GM12878 (cell line): ENCODE measurements at regions not wholly inside any gene's neighbourhood (a gene's known extent, or its start where the extent isn't known, plus 50 kb on each side); places are given as distances from the start of the nearest gene placed in this dataset.

Source experiments
- ATAC-seq: fragments of 200-7000 bp; cut with Tn5 transposase; 3 replicates; pipeline ENCODE4 v1.9.1; 2020; ENCODE audit warnings: mild to moderate bottlenecking, moderate library complexity
- BruUV-seq: library from RNA; stranded (reverse); fragments of 400-500 nt; replicated peaks from 2 replicates; lab custom pipeline; 2021; lab: Mats Ljungman, UMichigan
- CTCF ChIA-PET: fragments of 300-600 bp; sonication (Branson Sonifier 250); formaldehyde crosslinking; extraction: SDS; loops from one replicate; lab custom pipeline; 2021; ENCODE audit warnings: inconsistent platforms; lab: Yijun Ruan, JAX
- POLR2A ChIA-PET: fragments of 350-600 bp; formaldehyde crosslinking; extraction: SDS; loops from one replicate; lab custom pipeline; 2021; ENCODE audit warnings: inconsistent platforms; lab: Charles Lee
- RAD21 ChIA-PET: fragments of 300-600 bp; sonication (Branson Sonifier 250); formaldehyde crosslinking; loops from one replicate; lab custom pipeline; 2023; ENCODE audit warnings: antibody characterized with exemption; ENCODE audit not compliant: unreplicated experiment; lab: Charles Lee
- SMC1A ChIA-PET: fragments of 300-600 bp; sonication (Branson Sonifier 250); formaldehyde crosslinking; loops from one replicate; lab custom pipeline; 2023; ENCODE audit not compliant: unreplicated experiment, uncharacterized antibody; lab: Charles Lee
- DNase-seq: peaks from one replicate; pipeline ENCODE4 v3.0.0-alpha.2; 2011; ENCODE audit warnings: low read depth, low spot score
- FAIRE-seq: peaks from 3 replicates; lab custom pipeline; 2011; peaks lifted over from hg19 to GRCh38; lab: Jason Lieb, UNC
- H2AFZ ChIP-seq: 2 replicates; pipeline ENCODE4 v1.6.0; 2011; ENCODE audit warnings: low read depth, low read length, control low read depth; ENCODE audit not compliant: control insufficient read depth
- H3K27ac ChIP-seq: 2 replicates; pipeline ENCODE4 v1.5.1; 2011; ENCODE audit warnings: control low read depth; ENCODE audit not compliant: control insufficient read depth, insufficient read depth
- H3K27me3 ChIP-seq, 2 experiments: replicated peaks in 1 of 2; 2 replicates each; pipeline versions ENCODE4 v1.6.0 to v1.6.1; 2011; ENCODE audit warnings: low read length in 1 of 2; ENCODE audit not compliant: control insufficient read depth in 2 of 2, insufficient read depth in 2 of 2
- H3K36me3 ChIP-seq, 2 experiments: 2 replicates each; pipeline ENCODE4 v1.5.1; 2011; ENCODE audit warnings: low read length in 1 of 2; ENCODE audit not compliant: control insufficient read depth in 2 of 2, insufficient read depth in 2 of 2
- H3K4me1 ChIP-seq: 2 replicates; pipeline ENCODE4 v1.6.1; 2011; ENCODE audit warnings: mild to moderate bottlenecking, low read length, moderate library complexity, mixed read lengths; ENCODE audit not compliant: control insufficient read depth, insufficient read depth
- H3K4me2 ChIP-seq: 2 replicates; pipeline ENCODE4 v1.6.0; 2011; ENCODE audit warnings: control low read depth; ENCODE audit not compliant: control insufficient read depth, insufficient read depth
- H3K4me3 ChIP-seq: fragments of 200-600 bp; sonication (generic); 2 replicates; pipeline ENCODE4 v1.5.1; 2016
- H3K79me2 ChIP-seq: 2 replicates; pipeline ENCODE4 v1.6.0; 2011; ENCODE audit warnings: low read length; ENCODE audit not compliant: control insufficient read depth, insufficient read depth
- H3K9ac ChIP-seq: 2 replicates; pipeline ENCODE4 v1.8.0; 2011; ENCODE audit warnings: low read length, control low read depth, mixed read lengths; ENCODE audit not compliant: control insufficient read depth, insufficient read depth
- H3K9me3 ChIP-seq: replicated peaks from 3 replicates; pipeline ENCODE4 v1.5.1; 2011; ENCODE audit warnings: mild to moderate bottlenecking, low read length; ENCODE audit not compliant: control insufficient read depth, insufficient read depth
- H4K20me1 ChIP-seq: 2 replicates; pipeline ENCODE4 v1.6.0; 2011; ENCODE audit not compliant: control insufficient read depth, insufficient read depth
- BCL11A ChIP-seq: IDR thresholded peaks from 2 replicates; pipeline ENCODE4 v1.6.1; 2011; ENCODE audit warnings: low read depth, low read length
- CHD2 ChIP-seq: IDR thresholded peaks from 2 replicates; pipeline ENCODE4 v1.6.1; 2011; ENCODE audit warnings: low read depth, low read length, improper control_type of control experiment, borderline replicate concordance
- CREB1 ChIP-seq: IDR thresholded peaks from 2 replicates; pipeline ENCODE4 v1.6.1; 2012; ENCODE audit warnings: low read depth, mild to moderate bottlenecking, inconsistent platforms
- NBN ChIP-seq: fragments of 450-650 bp; IDR thresholded peaks from 2 replicates; pipeline ENCODE4 v1.6.1; 2016
- RELA ChIP-seq: fragments of 450-650 bp; IDR thresholded peaks from 2 replicates; pipeline ENCODE4 v1.8.0; 2014; ENCODE audit warnings: borderline replicate concordance; ENCODE audit not compliant: partially characterized antibody
- SIN3A ChIP-seq: IDR thresholded peaks from 2 replicates; pipeline ENCODE4 v1.6.1; 2012; ENCODE audit warnings: low read depth, low read length, improper control_type of control experiment
- TARDBP ChIP-seq: IDR thresholded peaks from 2 replicates; pipeline ENCODE4 v1.6.1; 2016; ENCODE audit warnings: borderline replicate concordance
- TCF3 ChIP-seq: IDR thresholded peaks from 2 replicates; pipeline ENCODE4 v1.6.1; 2012; ENCODE audit warnings: low read depth, mild to moderate bottlenecking, low read length, borderline replicate concordance; ENCODE audit not compliant: insufficient read depth
- WGBS: methylation state at CpG from one replicate; pipeline ENCODE4 v1.1.6; 2016; ENCODE audit warnings: low lambda C conversion rate; ENCODE audit not compliant: insufficient replicate concordance, insufficient coverage; ENCODE audit errors: missing lambda C conversion rate; 5-methylcytosine and 5-hydroxymethylcytosine counted together
- in situ Hi-C: fragments of 300-500 bp; cut with MboI; formaldehyde crosslinking; loops from 9 replicates; pipeline ENCODE4 v1.14.3; 2018; ENCODE audit warnings: mixed read lengths
- intact Hi-C: fragments of 100-400 bp; cut with micrococcal nuclease; formaldehyde crosslinking; loops from one replicate; pipeline ENCODE4 v1.14.2; 2022; ENCODE audit not compliant: unreplicated experiment
- TF ChIP-seq, protein P1 (sequence below): fragments of 450-650 bp; IDR thresholded peaks from 2 replicates; pipeline ENCODE4 v1.6.1; 2014; ENCODE audit warnings: mild to moderate bottlenecking

DNA sequence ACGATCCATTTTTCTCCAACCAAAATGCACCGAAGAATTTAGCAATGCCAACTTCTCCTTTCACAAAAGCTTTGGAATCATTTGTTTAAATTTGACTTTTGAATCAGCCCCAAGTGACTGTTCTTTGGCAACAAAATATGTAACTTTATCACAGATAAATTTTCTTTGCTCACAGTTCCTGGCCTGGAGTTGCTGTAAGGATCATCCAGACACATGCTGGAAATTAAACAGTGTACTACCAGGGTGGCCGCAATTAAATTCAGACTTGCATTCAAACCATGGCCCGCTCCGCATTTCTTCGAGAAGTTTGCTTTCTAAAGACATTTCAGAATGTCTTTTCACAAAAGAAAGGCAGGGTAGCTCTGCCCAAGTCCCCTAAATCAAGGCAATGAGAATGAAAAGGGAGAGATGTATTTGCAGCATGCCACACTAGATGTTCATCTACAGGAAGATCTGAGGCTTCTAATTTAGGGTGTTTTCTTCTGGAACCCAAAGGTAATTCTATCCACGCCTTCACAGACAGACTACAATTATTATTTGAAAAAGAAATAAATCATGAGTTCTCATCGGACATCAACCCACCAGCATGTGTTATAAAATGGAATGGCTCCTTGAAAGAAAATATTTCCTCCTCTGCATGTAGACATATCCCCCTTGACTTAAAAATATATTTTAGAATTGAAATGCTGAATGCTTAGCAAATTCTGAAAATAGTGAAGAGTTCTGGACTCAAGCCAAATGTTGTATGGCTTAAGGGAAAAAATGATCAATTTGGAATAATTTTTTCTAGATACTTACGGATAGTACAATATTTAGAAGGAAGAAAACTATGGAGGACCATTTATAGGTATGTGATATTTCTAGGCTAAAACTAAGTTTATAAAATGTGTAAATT is 189.7 kb upstream of the BLID start:
- no peak overlapping the region for H3K4me2 ChIP-seq
- H3K27me3 ChIP-seq: no peaks in the 10 kb centered on the region
- in situ Hi-C loops (no loop called here), intact Hi-C loops (no loop called here)
- no peaks in the 10 kb centered on the region for H3K9me3 ChIP-seq
- no peak overlapping the region for H2AFZ ChIP-seq
- no peaks in the 10 kb centered on the region for H3K79me2 ChIP-seq
- H3K36me3 ChIP-seq: no peaks in the 10 kb centered on the region
- H3K4me1 ChIP-seq: no peaks in the 10 kb centered on the region
- H3K9ac ChIP-seq: no peak overlapping the region
- no peak overlapping the region for H3K4me3 ChIP-seq
- no peaks in the 10 kb centered on the region for H4K20me1 ChIP-seq
- ATAC-seq (no peak), FAIRE-seq (no peak), DNase-seq (no peak)
- no peak for TF ChIP-seq BCL11A
- TF ChIP-seq TARDBP: no peak
- TF ChIP-seq CREB1: no peak
- 33% methylated on average over 9 of the region's 9 CpGs for WGBS
- ChIA-PET CTCF (no interaction called here), POLR2A (no interaction called here), RAD21 (no interaction called here), SMC1A (no interaction called here)
- H3K27ac ChIP-seq: no peak overlapping the region
- BruUV-seq: no TSS peak

DNA sequence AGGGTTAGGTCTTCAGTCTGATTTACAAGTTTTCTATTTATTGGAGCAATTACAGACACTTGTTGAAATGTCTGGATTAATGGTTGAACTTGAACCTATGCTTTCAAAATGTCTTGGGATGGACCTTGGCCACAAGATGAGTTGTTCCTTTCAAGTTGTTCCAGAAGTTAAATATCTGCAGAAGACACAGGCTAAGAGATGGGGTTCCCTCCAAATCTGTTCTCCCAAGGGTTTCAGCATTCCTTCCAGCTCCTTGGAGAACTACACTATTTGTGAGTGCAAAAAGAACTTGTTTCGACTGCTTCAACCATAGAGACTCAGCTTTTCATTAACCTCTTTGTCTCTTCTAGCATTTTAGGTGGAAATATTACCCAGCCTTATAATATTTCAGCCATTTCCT is 189.0 kb upstream of the BLID start:
- no peak overlapping the region for H3K9ac ChIP-seq
- no peak overlapping the region for H2AFZ ChIP-seq
- H3K4me2 ChIP-seq: no peak overlapping the region
- ChIA-PET RAD21 (no interaction called here), CTCF (no interaction called here), SMC1A (no interaction called here), POLR2A (no interaction called here)
- no peaks in the 10 kb centered on the region for H3K4me1 ChIP-seq
- TF ChIP-seq SIN3A (no peak), TCF3 (no peak), NBN (no peak), CHD2 (no peak), RELA (no peak)
- TF ChIP-seq, protein P1, sequence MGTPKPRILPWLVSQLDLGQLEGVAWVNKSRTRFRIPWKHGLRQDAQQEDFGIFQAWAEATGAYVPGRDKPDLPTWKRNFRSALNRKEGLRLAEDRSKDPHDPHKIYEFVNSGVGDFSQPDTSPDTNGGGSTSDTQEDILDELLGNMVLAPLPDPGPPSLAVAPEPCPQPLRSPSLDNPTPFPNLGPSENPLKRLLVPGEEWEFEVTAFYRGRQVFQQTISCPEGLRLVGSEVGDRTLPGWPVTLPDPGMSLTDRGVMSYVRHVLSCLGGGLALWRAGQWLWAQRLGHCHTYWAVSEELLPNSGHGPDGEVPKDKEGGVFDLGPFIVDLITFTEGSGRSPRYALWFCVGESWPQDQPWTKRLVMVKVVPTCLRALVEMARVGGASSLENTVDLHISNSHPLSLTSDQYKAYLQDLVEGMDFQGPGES: no peak
- no peak overlapping the region for H3K4me3 ChIP-seq
- no peaks in the 10 kb centered on the region for H3K9me3 ChIP-seq
- ATAC-seq (no peak), DNase-seq (no peak), FAIRE-seq (no peak)
- 0% methylated on average over 1 of the region's 1 CpG for WGBS
- intact Hi-C loops: no loop called here
- H3K27me3 ChIP-seq: no peaks in the 10 kb centered on the region
- no peaks in the 10 kb centered on the region for H3K79me2 ChIP-seq
- no TSS peak for BruUV-seq
- no peaks in the 10 kb centered on the region for H4K20me1 ChIP-seq
- no peak overlapping the region for H3K27ac ChIP-seq
- no peaks in the 10 kb centered on the region for H3K36me3 ChIP-seq
- in situ Hi-C loops: no loop called here
